HG02763 (cell line): ENCODE measurements at regions not wholly inside any gene's neighbourhood (a gene's known extent, or its start where the extent isn't known, plus 50 kb on each side); places are given as distances from the start of the nearest gene placed in this dataset.

Experiments
- ATAC-seq: cut with Tn5 transposase; IDR thresholded peaks from one replicate; pipeline ENCODE4 v1.9.1; 2021; ENCODE audit warnings: mild to moderate bottlenecking, moderate library complexity; ENCODE audit not compliant: unreplicated experiment

GRCh38 chr15:81497238-81497637 lies 123.2 kb upstream of the TMC3 start:
- ATAC-seq, result no peak

GRCh38 chr15:81495780-81496467 lies 121.9 kb upstream of the TMC3 start:
- ATAC-seq, result no peak

GRCh38 chr15:81492969-81493645 lies 119.1 kb upstream of the TMC3 start:
- ATAC-seq, result no peak

GRCh38 chr15:81492331-81492968 lies 118.4 kb upstream of the TMC3 start:
- ATAC-seq, result no peak

GRCh38 chr15:81491414-81492096 lies 117.5 kb upstream of the TMC3 start:
- no peak for ATAC-seq

GRCh38 chr15:81485806-81486205 lies 111.8 kb upstream of the TMC3 start:
- no peak for ATAC-seq

GRCh38 chr15:81484086-81484955 lies 110.3 kb upstream of the TMC3 start:
- ATAC-seq, result no peak

- ATAC-seq, result no peak
Measured at GRCh38 chr15:81483496-81483895, 109.5 kb upstream of the TMC3 start.

- no peak for ATAC-seq
Measured at GRCh38 chr15:81481346-81481745, 107.3 kb upstream of the TMC3 start.

- peak; percentile 47 for ATAC-seq
Measured at GRCh38 chr15:81480645-81481053, 106.6 kb upstream of the TMC3 start.

- no peak for ATAC-seq
Measured at GRCh38 chr15:81478354-81478753, 104.3 kb upstream of the TMC3 start.

- ATAC-seq, result no peak
Measured at GRCh38 chr15:81475926-81476325, 101.9 kb upstream of the TMC3 start.

GRCh38 chr15:81475471-81475870 lies 101.5 kb upstream of the TMC3 start:
- no peak for ATAC-seq

GRCh38 chr15:81473946-81474345 lies 99.9 kb upstream of the TMC3 start:
- ATAC-seq, result no peak

- ATAC-seq, result no peak
Measured at GRCh38 chr15:81473177-81473576, 99.2 kb upstream of the TMC3 start.

- ATAC-seq, result no peak
Measured at GRCh38 chr15:81471151-81471550, 97.1 kb upstream of the TMC3 start.

- ATAC-seq, result no peak
Measured at GRCh38 chr15:81469154-81469553, 95.1 kb upstream of the TMC3 start.

GRCh38 chr15:81466741-81467140 lies 92.7 kb upstream of the TMC3 start:
- ATAC-seq, result no peak

GRCh38 chr15:81454024-81454423 lies 80.0 kb upstream of the TMC3 start:
- ATAC-seq, result no peak

GRCh38 chr15:81450721-81451120 lies 76.7 kb upstream of the TMC3 start:
- no peak for ATAC-seq
